ENCODE measurements at regions not wholly inside any gene's neighbourhood (a gene's known extent, or its start where the extent isn't known, plus 50 kb on each side); places are given as distances from the start of the nearest gene placed in this dataset.

DNA sequence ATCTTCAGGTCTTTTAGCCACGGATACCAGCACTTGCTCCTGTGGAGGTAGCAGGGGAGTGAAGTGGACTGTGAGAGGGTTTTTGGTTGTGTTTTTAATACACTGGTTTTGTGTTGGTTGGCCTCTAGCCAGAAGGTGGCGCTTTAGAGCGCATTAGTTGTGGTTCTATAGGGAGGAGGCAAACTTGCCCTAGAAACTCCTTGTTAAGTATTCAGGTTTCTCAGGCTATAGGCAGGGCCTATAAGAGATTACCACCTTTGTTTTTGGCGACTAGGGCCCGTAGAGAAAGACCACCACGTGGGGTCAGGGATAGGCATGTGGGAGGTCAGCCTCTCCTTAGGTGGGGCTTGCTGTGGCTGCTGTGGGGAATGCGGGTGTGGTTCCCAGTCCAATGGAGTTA lies 221.6 kb upstream of the SPANXN4 start:
- Histone ChIP-seq H3K4me3 (no peak overlapping the region), H3K9me3 (no peaks in the 10 kb centered on the region), H3K27ac (no peak overlapping the region), H3K27me3 (replicated peaks in 1 of 7) (no peaks in the 10 kb centered on the region), H3K4me1 (no peaks in the 10 kb centered on the region), H3K36me3 (no peaks in the 10 kb centered on the region)
- intact Hi-C loops (cut with DNase I; ENCODE audit: low total_unique reads), result no loop called here
- TF ChIP-seq POLR2A (IDR thresholded peaks at IDR 0.05) (no peak), POLR2AphosphoS5 (IDR thresholded peaks at IDR 0.05) (no peak)
- TF ChIP-seq, protein P1, sequence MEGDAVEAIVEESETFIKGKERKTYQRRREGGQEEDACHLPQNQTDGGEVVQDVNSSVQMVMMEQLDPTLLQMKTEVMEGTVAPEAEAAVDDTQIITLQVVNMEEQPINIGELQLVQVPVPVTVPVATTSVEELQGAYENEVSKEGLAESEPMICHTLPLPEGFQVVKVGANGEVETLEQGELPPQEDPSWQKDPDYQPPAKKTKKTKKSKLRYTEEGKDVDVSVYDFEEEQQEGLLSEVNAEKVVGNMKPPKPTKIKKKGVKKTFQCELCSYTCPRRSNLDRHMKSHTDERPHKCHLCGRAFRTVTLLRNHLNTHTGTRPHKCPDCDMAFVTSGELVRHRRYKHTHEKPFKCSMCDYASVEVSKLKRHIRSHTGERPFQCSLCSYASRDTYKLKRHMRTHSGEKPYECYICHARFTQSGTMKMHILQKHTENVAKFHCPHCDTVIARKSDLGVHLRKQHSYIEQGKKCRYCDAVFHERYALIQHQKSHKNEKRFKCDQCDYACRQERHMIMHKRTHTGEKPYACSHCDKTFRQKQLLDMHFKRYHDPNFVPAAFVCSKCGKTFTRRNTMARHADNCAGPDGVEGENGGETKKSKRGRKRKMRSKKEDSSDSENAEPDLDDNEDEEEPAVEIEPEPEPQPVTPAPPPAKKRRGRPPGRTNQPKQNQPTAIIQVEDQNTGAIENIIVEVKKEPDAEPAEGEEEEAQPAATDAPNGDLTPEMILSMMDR (IDR thresholded peaks at IDR 0.05 in 8 of 11, conservative IDR thresholded peaks at IDR 0.05 in 3 of 11), result no peak
- DNase-seq, result no peak
- 49 to 70% (median 66%) methylated on average over 6 to 7 of the region's 7 CpGs for WGBS, 5 donors

DNA sequence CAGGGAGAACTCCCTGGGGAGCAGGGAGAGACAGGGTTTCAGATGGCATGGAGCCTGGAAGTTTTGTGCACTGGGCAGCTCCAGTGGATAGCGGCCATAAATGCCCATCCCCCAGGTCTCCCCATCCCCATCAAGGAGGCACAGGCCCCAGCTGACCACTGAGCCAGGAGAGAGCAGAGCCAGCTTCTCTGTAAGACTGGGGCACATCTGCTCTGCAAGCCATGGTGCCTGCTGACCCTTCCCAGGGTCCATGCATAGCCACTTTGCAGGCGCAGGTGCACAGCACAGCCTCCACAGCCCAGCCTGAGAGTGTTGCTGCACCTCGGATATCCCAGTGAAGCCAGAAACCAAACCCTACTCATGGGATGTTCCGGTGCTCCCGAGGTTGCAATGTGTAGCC lies 206.3 kb upstream of the SPANXN4 start:
- TF ChIP-seq, protein P1 (IDR thresholded peaks at IDR 0.05 in 8 of 11, conservative IDR thresholded peaks at IDR 0.05 in 3 of 11), result no peak
- H3K27ac ChIP-seq, result no peak overlapping the region
- WGBS, 5 donors, result 83 to 96% (median 90%) methylated on average over 4 to 5 of the region's 5 CpGs; no CpG with 5 or more reads in 1 of the 5 donors

DNA sequence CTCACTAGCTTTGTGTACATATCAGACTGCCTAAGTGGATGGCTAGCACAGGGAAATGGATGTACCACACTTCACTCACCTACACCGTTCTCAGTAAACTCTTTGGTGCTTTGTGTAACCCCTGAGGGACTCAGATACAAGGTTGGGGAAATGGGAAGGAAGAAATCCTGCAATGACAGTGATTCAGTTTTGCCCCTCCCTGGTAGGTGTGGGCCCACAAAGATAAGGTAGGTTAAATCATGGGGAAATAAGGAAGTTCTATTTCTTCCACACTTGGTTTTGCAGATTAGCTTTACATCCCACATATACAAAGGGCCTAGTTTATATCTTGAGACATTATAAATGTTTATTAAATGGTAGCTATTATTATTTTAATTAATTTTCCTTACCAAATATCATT lies 197.6 kb upstream of the SPANXN4 start:
- no peaks in the 10 kb centered on the region for H3K4me1 ChIP-seq
- 53 to 86% (median 79%) methylated on average over 1 of the region's 1 CpG for WGBS, 5 donors
- DNase-seq, result no peak
- no peaks in the 10 kb centered on the region for H3K9me3 ChIP-seq
- H3K27me3 ChIP-seq (replicated peaks in 1 of 7), result no peaks in the 10 kb centered on the region
- no peak for TF ChIP-seq POLR2A (IDR thresholded peaks at IDR 0.05)
- TF ChIP-seq, protein P1 (IDR thresholded peaks at IDR 0.05 in 8 of 11, conservative IDR thresholded peaks at IDR 0.05 in 3 of 11), result no peak
- TF ChIP-seq POLR2AphosphoS5 (IDR thresholded peaks at IDR 0.05), result no peak
- no peak overlapping the region for H3K4me3 ChIP-seq
- intact Hi-C loops (cut with DNase I; ENCODE audit: low total_unique reads), result no loop called here
- H3K36me3 ChIP-seq, result no peaks in the 10 kb centered on the region
- H3K27ac ChIP-seq, result no peak overlapping the region

More for the DNA sequence above, 206.3 kb upstream of the SPANXN4 start:
- Histone ChIP-seq H3K36me3 (no peaks in the 10 kb centered on the region), H3K27me3 (replicated peaks in 1 of 7) (no peaks in the 10 kb centered on the region), H3K9me3 (no peaks in the 10 kb centered on the region), H3K4me1 (no peaks in the 10 kb centered on the region), H3K4me3 (no peak overlapping the region)
- no peak for DNase-seq
- intact Hi-C loops (cut with DNase I; ENCODE audit: low total_unique reads), result no loop called here

DNA sequence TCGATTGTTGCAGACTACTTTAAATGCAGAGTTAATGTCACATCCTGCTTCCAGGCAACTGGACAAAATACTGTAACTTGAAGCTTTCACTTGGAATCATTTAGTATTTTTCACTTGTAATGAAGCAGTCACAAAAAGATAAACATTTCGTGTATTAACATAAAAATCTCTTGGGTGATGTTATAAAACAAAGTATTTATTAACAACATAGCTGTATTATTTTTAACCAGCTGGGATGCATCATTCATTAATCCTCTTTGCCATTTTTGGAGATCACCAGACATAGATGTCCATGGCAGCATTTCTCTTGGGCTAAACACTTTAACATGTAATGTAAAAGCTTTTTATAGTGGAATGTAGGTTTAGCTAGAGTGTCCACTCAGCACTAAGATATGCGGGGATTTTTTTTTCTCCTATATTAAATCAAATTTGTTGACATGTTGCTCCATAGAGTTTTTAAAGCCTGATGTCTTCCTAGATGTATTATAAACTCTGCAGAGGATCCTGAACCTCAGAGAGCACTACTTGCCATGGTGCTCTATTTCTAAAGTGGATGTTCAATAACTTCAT lies 193.7 kb upstream of the SPANXN4 start:
- H3K27me3 ChIP-seq (replicated peaks in 1 of 7), result no peaks in the 10 kb centered on the region
- 45 to 74% (median 64%) methylated on average over 3 of the region's 3 CpGs for WGBS, 5 donors
- intact Hi-C loops (cut with DNase I; ENCODE audit: low total_unique reads), result no loop called here
- H3K36me3 ChIP-seq, result no peaks in the 10 kb centered on the region
- no peaks in the 10 kb centered on the region for H3K4me1 ChIP-seq
- H3K4me3 ChIP-seq, result no peak overlapping the region
- DNase-seq, result no peak
- no peak overlapping the region for H3K27ac ChIP-seq
- no peak for TF ChIP-seq POLR2AphosphoS5 (IDR thresholded peaks at IDR 0.05)
- TF ChIP-seq, protein P1 (IDR thresholded peaks at IDR 0.05 in 8 of 11, conservative IDR thresholded peaks at IDR 0.05 in 3 of 11), result no peak
- no peak for TF ChIP-seq POLR2A (IDR thresholded peaks at IDR 0.05)
- no peaks in the 10 kb centered on the region for H3K9me3 ChIP-seq

Data from spleen (tissue), 11 donors.